HepG2 (cell line): ENCODE measurements at regions not wholly inside any gene's neighbourhood (a gene's known extent, or its start where the extent isn't known, plus 50 kb on each side); places are given as distances from the start of the nearest gene placed in this dataset.

Experiments used
- ARHGAP35 ChIP-seq: sonication (generic); formaldehyde crosslinking; IDR thresholded peaks from 2 replicates; pipeline ENCODE4 v1.9.0; 2022; ENCODE audit warnings: mild to moderate bottlenecking, inconsistent platforms, moderate library complexity, missing genetic modification reagents, borderline replicate concordance
- HES4 ChIP-seq: sonication (generic); formaldehyde crosslinking; IDR thresholded peaks from 2 replicates; pipeline ENCODE4 v1.9.0; 2021; ENCODE audit warnings: mild to moderate bottlenecking, missing genetic modification reagents, borderline replicate concordance
- ISX ChIP-seq: sonication (generic); formaldehyde crosslinking; conservative IDR thresholded peaks from 2 replicates; pipeline ENCODE4 v1.5.0; 2020; ENCODE audit warnings: missing genetic modification reagents
- NFIC ChIP-seq: IDR thresholded peaks from 2 replicates; pipeline ENCODE4 v1.6.1; 2012; ENCODE audit warnings: mild to moderate bottlenecking, low read length, inconsistent platforms
- NR3C1 ChIP-seq: sonication (generic); formaldehyde crosslinking; IDR thresholded peaks from 2 replicates; pipeline ENCODE4 v1.4.0; 2020; ENCODE audit warnings: missing genetic modification reagents
- SPEN ChIP-seq: sonication (generic); formaldehyde crosslinking; IDR thresholded peaks from 2 replicates; pipeline ENCODE4 v1.5.1; 2020; ENCODE audit warnings: low read depth, mild to moderate bottlenecking, missing genetic modification reagents
- SRSF4 ChIP-seq: fragments of 200-400 bp; formaldehyde crosslinking; IDR thresholded peaks from one replicate; pipeline ENCODE4 v1.6.1; 2018; ENCODE audit warnings: mild to moderate bottlenecking, low read depth, low read length, moderate library complexity; ENCODE audit not compliant: poor library complexity, severe bottlenecking
- STAG1 ChIP-seq: sonication (generic); formaldehyde crosslinking; IDR thresholded peaks from 2 replicates; pipeline ENCODE4 v1.4.0; 2020; ENCODE audit warnings: missing genetic modification reagents
- ZNF260 ChIP-seq: sonication (generic); formaldehyde crosslinking; IDR thresholded peaks from 2 replicates; pipeline ENCODE4 v1.4.0; 2020; ENCODE audit warnings: missing genetic modification reagents, low read depth, mild to moderate bottlenecking, borderline replicate concordance
- ZNF263 ChIP-seq: sonication (generic); formaldehyde crosslinking; IDR thresholded peaks from 2 replicates; pipeline ENCODE4 v1.4.0; 2020; ENCODE audit warnings: missing genetic modification reagents
- ZNF367 ChIP-seq: sonication (generic); formaldehyde crosslinking; IDR thresholded peaks from 2 replicates; pipeline ENCODE4 v1.4.0; 2020; ENCODE audit warnings: missing genetic modification reagents, borderline replicate concordance
- ZNF549 ChIP-seq: sonication (generic); formaldehyde crosslinking; IDR thresholded peaks from 2 replicates; pipeline ENCODE4 v1.5.0; 2020; ENCODE audit warnings: missing genetic modification reagents
- ZNF552 ChIP-seq: sonication (generic); formaldehyde crosslinking; IDR thresholded peaks from 2 replicates; pipeline ENCODE4 v1.9.0; 2022; ENCODE audit warnings: missing genetic modification reagents, mild to moderate bottlenecking, borderline replicate concordance
- TF ChIP-seq, protein P1 (sequence below): sonication (generic); formaldehyde crosslinking; conservative IDR thresholded peaks from 2 replicates; pipeline ENCODE4 v1.8.1; 2023; ENCODE audit warnings: missing genetic modification reagents
- TF ChIP-seq, protein P2 (sequence below): IDR thresholded peaks from 2 replicates; pipeline ENCODE4 v1.6.1; 2018; ENCODE audit warnings: missing genetic modification reagents, mild to moderate bottlenecking, missing compliant biosample characterization
- TF ChIP-seq, protein P3 (sequence below): sonication (generic); formaldehyde crosslinking; conservative IDR thresholded peaks from 2 replicates; pipeline ENCODE4 v1.5.0; 2020; ENCODE audit warnings: missing genetic modification reagents
- TF ChIP-seq, protein P4 (sequence below): sonication (generic); formaldehyde crosslinking; IDR thresholded peaks from 2 replicates; pipeline ENCODE4 v1.9.0; 2022; ENCODE audit warnings: missing genetic modification reagents, mild to moderate bottlenecking, borderline replicate concordance
- TF ChIP-seq, protein P5 (sequence below): IDR thresholded peaks from 2 replicates; pipeline ENCODE4 v1.6.1; 2016; ENCODE audit warnings: low read depth
- TF ChIP-seq, protein P6 (sequence below): sonication (generic); formaldehyde crosslinking; conservative IDR thresholded peaks from 2 replicates; pipeline ENCODE4 v1.8.0; 2022; ENCODE audit warnings: mild to moderate bottlenecking, moderate library complexity, missing genetic modification reagents

DNA sequence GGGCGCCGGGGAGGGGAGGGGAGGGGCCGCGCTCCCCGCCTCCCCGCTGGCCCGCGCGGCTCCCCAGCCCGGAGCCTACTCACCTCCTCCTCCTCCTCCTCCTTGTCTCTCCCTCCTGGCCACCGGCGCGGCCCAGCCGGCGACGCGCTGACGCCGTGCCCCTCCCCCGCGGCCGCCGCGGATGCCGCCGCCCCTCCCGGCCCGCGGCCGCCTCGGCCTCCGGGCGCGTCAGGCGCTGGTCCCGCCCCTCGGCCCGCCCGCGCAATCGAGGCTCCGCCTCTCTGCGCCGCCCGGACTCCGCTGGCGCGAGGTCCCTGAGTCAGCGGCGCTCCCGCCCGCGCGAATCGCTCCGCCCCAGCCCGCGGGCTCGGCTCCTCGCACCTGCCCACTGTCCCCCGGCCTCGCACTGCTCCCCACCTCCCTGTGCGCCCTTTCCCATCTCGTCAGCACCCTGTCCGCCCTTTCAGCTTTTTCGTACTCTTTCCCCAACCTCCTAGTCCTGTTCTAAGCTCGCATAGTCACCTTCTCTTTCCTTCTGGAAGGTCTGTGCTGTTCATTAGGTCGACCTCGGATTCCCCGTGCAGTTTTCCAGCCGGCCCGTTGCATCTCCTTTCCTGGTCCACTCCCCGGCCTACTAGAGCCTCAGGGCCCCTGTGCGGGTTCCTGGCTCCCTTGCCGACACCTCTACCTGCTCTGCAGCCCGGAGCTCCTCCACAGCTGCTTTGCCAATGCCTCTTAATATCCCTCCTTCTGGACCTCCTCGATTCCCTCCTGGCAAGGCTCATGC is 187.4 kb downstream of the ZEB2 start (continued):
- TF ChIP-seq ZNF367 (CRISPR knock-in tag) (no peak), ZNF552 (CRISPR knock-in tag) (peak; percentile 81), HES4 (peak; percentile 61; the same call in 1 of the 2 replicates), ARHGAP35 (CRISPR knock-in tag) (peak; percentile 26; the same call in 1 of the 2 replicates), ISX (CRISPR knock-in tag) (no peak), ZNF260 (CRISPR knock-in tag) (no peak), ZNF263 (no peak), NFIC (no peak), SRSF4 (no peak), NR3C1 (CRISPR knock-in tag) (no peak), STAG1 (CRISPR knock-in tag) (no peak), ZNF549 (no peak), SPEN (CRISPR knock-in tag) (no peak)
- TF ChIP-seq, protein P1, sequence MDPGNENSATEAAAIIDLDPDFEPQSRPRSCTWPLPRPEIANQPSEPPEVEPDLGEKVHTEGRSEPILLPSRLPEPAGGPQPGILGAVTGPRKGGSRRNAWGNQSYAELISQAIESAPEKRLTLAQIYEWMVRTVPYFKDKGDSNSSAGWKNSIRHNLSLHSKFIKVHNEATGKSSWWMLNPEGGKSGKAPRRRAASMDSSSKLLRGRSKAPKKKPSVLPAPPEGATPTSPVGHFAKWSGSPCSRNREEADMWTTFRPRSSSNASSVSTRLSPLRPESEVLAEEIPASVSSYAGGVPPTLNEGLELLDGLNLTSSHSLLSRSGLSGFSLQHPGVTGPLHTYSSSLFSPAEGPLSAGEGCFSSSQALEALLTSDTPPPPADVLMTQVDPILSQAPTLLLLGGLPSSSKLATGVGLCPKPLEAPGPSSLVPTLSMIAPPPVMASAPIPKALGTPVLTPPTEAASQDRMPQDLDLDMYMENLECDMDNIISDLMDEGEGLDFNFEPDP (CRISPR knock-in tag): no peak
- TF ChIP-seq, protein P2, sequence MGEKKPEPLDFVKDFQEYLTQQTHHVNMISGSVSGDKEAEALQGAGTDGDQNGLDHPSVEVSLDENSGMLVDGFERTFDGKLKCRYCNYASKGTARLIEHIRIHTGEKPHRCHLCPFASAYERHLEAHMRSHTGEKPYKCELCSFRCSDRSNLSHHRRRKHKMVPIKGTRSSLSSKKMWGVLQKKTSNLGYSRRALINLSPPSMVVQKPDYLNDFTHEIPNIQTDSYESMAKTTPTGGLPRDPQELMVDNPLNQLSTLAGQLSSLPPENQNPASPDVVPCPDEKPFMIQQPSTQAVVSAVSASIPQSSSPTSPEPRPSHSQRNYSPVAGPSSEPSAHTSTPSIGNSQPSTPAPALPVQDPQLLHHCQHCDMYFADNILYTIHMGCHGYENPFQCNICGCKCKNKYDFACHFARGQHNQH (CRISPR knock-in tag): peak; percentile 65; the same call in 1 of the 2 replicates
- TF ChIP-seq, protein P3, sequence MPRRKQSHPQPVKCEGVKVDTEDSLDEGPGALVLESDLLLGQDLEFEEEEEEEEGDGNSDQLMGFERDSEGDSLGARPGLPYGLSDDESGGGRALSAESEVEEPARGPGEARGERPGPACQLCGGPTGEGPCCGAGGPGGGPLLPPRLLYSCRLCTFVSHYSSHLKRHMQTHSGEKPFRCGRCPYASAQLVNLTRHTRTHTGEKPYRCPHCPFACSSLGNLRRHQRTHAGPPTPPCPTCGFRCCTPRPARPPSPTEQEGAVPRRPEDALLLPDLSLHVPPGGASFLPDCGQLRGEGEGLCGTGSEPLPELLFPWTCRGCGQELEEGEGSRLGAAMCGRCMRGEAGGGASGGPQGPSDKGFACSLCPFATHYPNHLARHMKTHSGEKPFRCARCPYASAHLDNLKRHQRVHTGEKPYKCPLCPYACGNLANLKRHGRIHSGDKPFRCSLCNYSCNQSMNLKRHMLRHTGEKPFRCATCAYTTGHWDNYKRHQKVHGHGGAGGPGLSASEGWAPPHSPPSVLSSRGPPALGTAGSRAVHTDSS (CRISPR knock-in tag): no peak
- TF ChIP-seq, protein P4, sequence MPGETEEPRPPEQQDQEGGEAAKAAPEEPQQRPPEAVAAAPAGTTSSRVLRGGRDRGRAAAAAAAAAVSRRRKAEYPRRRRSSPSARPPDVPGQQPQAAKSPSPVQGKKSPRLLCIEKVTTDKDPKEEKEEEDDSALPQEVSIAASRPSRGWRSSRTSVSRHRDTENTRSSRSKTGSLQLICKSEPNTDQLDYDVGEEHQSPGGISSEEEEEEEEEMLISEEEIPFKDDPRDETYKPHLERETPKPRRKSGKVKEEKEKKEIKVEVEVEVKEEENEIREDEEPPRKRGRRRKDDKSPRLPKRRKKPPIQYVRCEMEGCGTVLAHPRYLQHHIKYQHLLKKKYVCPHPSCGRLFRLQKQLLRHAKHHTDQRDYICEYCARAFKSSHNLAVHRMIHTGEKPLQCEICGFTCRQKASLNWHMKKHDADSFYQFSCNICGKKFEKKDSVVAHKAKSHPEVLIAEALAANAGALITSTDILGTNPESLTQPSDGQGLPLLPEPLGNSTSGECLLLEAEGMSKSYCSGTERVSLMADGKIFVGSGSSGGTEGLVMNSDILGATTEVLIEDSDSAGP: no peak; the same call in 1 of the 2 replicates
- TF ChIP-seq, protein P5, sequence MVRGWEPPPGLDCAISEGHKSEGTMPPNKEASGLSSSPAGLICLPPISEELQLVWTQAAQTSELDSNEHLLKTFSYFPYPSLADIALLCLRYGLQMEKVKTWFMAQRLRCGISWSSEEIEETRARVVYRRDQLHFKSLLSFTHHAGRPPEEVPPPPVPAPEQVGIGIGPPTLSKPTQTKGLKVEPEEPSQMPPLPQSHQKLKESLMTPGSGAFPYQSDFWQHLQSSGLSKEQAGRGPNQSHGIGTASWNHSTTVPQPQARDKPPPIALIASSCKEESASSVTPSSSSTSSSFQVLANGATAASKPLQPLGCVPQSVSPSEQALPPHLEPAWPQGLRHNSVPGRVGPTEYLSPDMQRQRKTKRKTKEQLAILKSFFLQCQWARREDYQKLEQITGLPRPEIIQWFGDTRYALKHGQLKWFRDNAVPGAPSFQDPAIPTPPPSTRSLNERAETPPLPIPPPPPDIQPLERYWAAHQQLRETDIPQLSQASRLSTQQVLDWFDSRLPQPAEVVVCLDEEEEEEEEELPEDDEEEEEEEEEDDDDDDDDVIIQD (CRISPR knock-in tag): 0 out of 2 replicates have a peak, but pooled peaks have one; percentile 22
- TF ChIP-seq, protein P6, sequence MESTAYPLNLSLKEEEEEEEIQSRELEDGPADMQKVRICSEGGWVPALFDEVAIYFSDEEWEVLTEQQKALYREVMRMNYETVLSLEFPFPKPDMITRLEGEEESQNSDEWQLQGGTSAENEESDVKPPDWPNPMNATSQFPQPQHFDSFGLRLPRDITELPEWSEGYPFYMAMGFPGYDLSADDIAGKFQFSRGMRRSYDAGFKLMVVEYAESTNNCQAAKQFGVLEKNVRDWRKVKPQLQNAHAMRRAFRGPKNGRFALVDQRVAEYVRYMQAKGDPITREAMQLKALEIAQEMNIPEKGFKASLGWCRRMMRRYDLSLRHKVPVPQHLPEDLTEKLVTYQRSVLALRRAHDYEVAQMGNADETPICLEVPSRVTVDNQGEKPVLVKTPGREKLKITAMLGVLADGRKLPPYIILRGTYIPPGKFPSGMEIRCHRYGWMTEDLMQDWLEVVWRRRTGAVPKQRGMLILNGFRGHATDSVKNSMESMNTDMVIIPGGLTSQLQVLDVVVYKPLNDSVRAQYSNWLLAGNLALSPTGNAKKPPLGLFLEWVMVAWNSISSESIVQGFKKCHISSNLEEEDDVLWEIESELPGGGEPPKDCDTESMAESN: no peak; the same call in 1 of the 2 replicates
